Subcutaneous abdominal adipose tissue (tissue), 5 donors: ENCODE measurements at regions not wholly inside any gene's neighbourhood (a gene's known extent, or its start where the extent isn't known, plus 50 kb on each side); places are given as distances from the start of the nearest gene placed in this dataset.

ENCODE experiments used
- H3K27ac ChIP-seq: one replicate; pipeline ENCODE4 v1.7.0; 2013; ENCODE audit warnings: low read depth, mild to moderate bottlenecking, inconsistent platforms, low read length, moderate library complexity
- H3K27me3 ChIP-seq, 5 donors: one replicate each; pipeline ENCODE4 v1.7.0; 2013; ENCODE audit warnings: low read length in 5 of 5, inconsistent platforms in 1 of 5; ENCODE audit not compliant: control insufficient read depth in 5 of 5, insufficient read depth in 4 of 5
- H3K36me3 ChIP-seq, 5 donors: one replicate each; pipeline ENCODE4 v1.7.0; 2013; ENCODE audit warnings: low read length in 5 of 5; ENCODE audit not compliant: control insufficient read depth in 5 of 5, insufficient read depth in 5 of 5
- H3K4me1 ChIP-seq, 5 donors: one replicate each; pipeline ENCODE4 v1.7.0; 2013; ENCODE audit warnings: low read length in 5 of 5, mild to moderate bottlenecking in 3 of 5, moderate library complexity in 1 of 5; ENCODE audit not compliant: control insufficient read depth in 5 of 5, insufficient read depth in 5 of 5
- H3K4me3 ChIP-seq, 5 donors: one replicate each; pipeline ENCODE4 v1.7.0; 2013; ENCODE audit warnings: low read length in 5 of 5, low read depth in 1 of 5
- H3K9ac ChIP-seq, 5 donors: one replicate each; pipeline ENCODE4 v1.7.0; 2013; ENCODE audit warnings: low read length in 5 of 5, mild to moderate bottlenecking in 4 of 5, moderate library complexity in 3 of 5
- H3K9me3 ChIP-seq, 5 donors: one replicate each; pipeline ENCODE4 v1.7.0; 2013; ENCODE audit warnings: low read length in 5 of 5; ENCODE audit not compliant: control insufficient read depth in 5 of 5
- donor health status: healthy.
- donor health status: healthy.
- donor health status: healthy.
- donor health status: healthy.
- donor health status: healthy.

GRCh38 chr5:118545470-118545869 is 442.9 kb downstream of the DTWD2 start:
- no peak overlapping the region for H3K4me3 ChIP-seq
- H3K9me3 ChIP-seq: no peaks in the 10 kb centered on the region
- H3K27ac ChIP-seq: no peak overlapping the region
- H3K27me3 ChIP-seq: no peaks in the 10 kb centered on the region
- no peaks in the 10 kb centered on the region for H3K36me3 ChIP-seq
- no peaks in the 10 kb centered on the region for H3K4me1 ChIP-seq
- no peak overlapping the region for H3K9ac ChIP-seq

- Histone ChIP-seq H3K27me3 (no peaks in the 10 kb centered on the region), H3K9ac (no peak overlapping the region), H3K27ac (no peak overlapping the region), H3K9me3 (no peaks in the 10 kb centered on the region), H3K4me1 (no peaks in the 10 kb centered on the region), H3K4me3 (no peak overlapping the region), H3K36me3 (no peaks in the 10 kb centered on the region)
Measured at GRCh38 chr5:118544887-118545449, 443.4 kb downstream of the DTWD2 start.

- Histone ChIP-seq H3K4me1 (no peaks in the 10 kb centered on the region), H3K27me3 (no peaks in the 10 kb centered on the region), H3K27ac (no peak overlapping the region), H3K9me3 (no peaks in the 10 kb centered on the region), H3K4me3 (no peak overlapping the region), H3K9ac (no peak overlapping the region), H3K36me3 (no peaks in the 10 kb centered on the region)
Measured at GRCh38 chr5:118533923-118534322, 454.4 kb downstream of the DTWD2 start.

- H3K4me3 ChIP-seq: no peak overlapping the region
- no peaks in the 10 kb centered on the region for H3K9me3 ChIP-seq
- no peaks in the 10 kb centered on the region for H3K36me3 ChIP-seq
- H3K27ac ChIP-seq: no peak overlapping the region
- H3K27me3 ChIP-seq: no peaks in the 10 kb centered on the region
- no peaks in the 10 kb centered on the region for H3K4me1 ChIP-seq
- no peak overlapping the region for H3K9ac ChIP-seq
Measured at GRCh38 chr5:118533156-118533555, 455.2 kb downstream of the DTWD2 start.

GRCh38 chr5:118531276-118531675 is 457.1 kb downstream of the DTWD2 start:
- Histone ChIP-seq H3K27me3 (no peaks in the 10 kb centered on the region), H3K27ac (no peak overlapping the region), H3K4me3 (no peak overlapping the region), H3K9ac (no peak overlapping the region), H3K36me3 (no peaks in the 10 kb centered on the region), H3K9me3 (no peaks in the 10 kb centered on the region), H3K4me1 (no peaks in the 10 kb centered on the region)

- no peak overlapping the region for H3K9ac ChIP-seq
- no peak overlapping the region for H3K27ac ChIP-seq
- H3K4me3 ChIP-seq: no peak overlapping the region
- H3K9me3 ChIP-seq: no peaks in the 10 kb centered on the region
- H3K4me1 ChIP-seq: no peaks in the 10 kb centered on the region
- no peaks in the 10 kb centered on the region for H3K36me3 ChIP-seq
- no peaks in the 10 kb centered on the region for H3K27me3 ChIP-seq
Measured at GRCh38 chr5:118529361-118530144, 458.8 kb downstream of the DTWD2 start.

GRCh38 chr5:118522626-118523025 is 465.7 kb downstream of the DTWD2 start:
- no peaks in the 10 kb centered on the region for H3K36me3 ChIP-seq
- H3K4me3 ChIP-seq: no peak overlapping the region
- no peaks in the 10 kb centered on the region for H3K4me1 ChIP-seq
- no peaks in the 10 kb centered on the region for H3K9me3 ChIP-seq
- H3K27me3 ChIP-seq: no peaks in the 10 kb centered on the region
- no peak overlapping the region for H3K9ac ChIP-seq
- no peak overlapping the region for H3K27ac ChIP-seq

GRCh38 chr5:118520771-118521415 is 467.5 kb downstream of the DTWD2 start:
- Histone ChIP-seq H3K9me3 (no peaks in the 10 kb centered on the region), H3K27me3 (no peaks in the 10 kb centered on the region), H3K27ac (no peak overlapping the region), H3K9ac (no peak overlapping the region), H3K36me3 (no peaks in the 10 kb centered on the region), H3K4me1 (no peaks in the 10 kb centered on the region), H3K4me3 (no peak overlapping the region)

GRCh38 chr5:118519466-118519865 is 468.9 kb downstream of the DTWD2 start:
- H3K4me1 ChIP-seq: no peaks in the 10 kb centered on the region
- no peak overlapping the region for H3K9ac ChIP-seq
- H3K9me3 ChIP-seq: no peaks in the 10 kb centered on the region
- no peaks in the 10 kb centered on the region for H3K27me3 ChIP-seq
- H3K27ac ChIP-seq: no peak overlapping the region
- H3K4me3 ChIP-seq: no peak overlapping the region
- no peaks in the 10 kb centered on the region for H3K36me3 ChIP-seq

- H3K27ac ChIP-seq: no peak overlapping the region
- H3K9me3 ChIP-seq: no peaks in the 10 kb centered on the region
- H3K9ac ChIP-seq: no peak overlapping the region
- no peak overlapping the region for H3K4me3 ChIP-seq
- no peaks in the 10 kb centered on the region for H3K27me3 ChIP-seq
- no peaks in the 10 kb centered on the region for H3K36me3 ChIP-seq
- no peaks in the 10 kb centered on the region for H3K4me1 ChIP-seq
Measured at GRCh38 chr5:118518720-118519119, 469.6 kb downstream of the DTWD2 start.
